Upper lobe of left lung (tissue), 6 donors: ENCODE measurements at regions not wholly inside any gene's neighbourhood (a gene's known extent, or its start where the extent isn't known, plus 50 kb on each side); places are given as distances from the start of the nearest gene placed in this dataset.

Experiments
- ATAC-seq, 2 donors: fragments of 200-7000 bp; cut with Tn5 transposase; one replicate each; pipeline ENCODE4 v1.9.1; 2022; ENCODE audit warnings: mild to moderate bottlenecking in 2 of 2, moderate library complexity in 2 of 2; ENCODE audit not compliant: low FRiP score in 2 of 2
- DNase-seq, 2 donors: peaks; one replicate each; pipeline ENCODE4 v3.0.0-alpha.2; 2019 to 2020
- H3K27ac ChIP-seq, 4 donors: fragments of 200-600 bp; sonication (generic); one replicate each; pipeline ENCODE4 v1.5.1; 2016 to 2019
- H3K27me3 ChIP-seq, 4 donors: fragments of 200-600 bp; sonication (generic); one replicate each; pipeline ENCODE4 v1.5.1; 2017 to 2019
- H3K36me3 ChIP-seq, 4 donors: fragments of 200-600 bp; sonication (generic); one replicate each; pipeline ENCODE4 v1.5.1; 2016 to 2019
- H3K4me1 ChIP-seq, 4 donors: fragments of 200-600 bp; sonication (generic); one replicate each; pipeline ENCODE4 v1.5.1; 2018 to 2019
- H3K4me3 ChIP-seq, 4 donors: fragments of 200-600 bp; sonication (generic); one replicate each; pipeline ENCODE4 v1.5.1; 2017 to 2019; ENCODE audit warnings: mild to moderate bottlenecking in 2 of 4, moderate library complexity in 1 of 4
- H3K9me3 ChIP-seq, 4 donors: fragments of 200-600 bp; sonication (generic); one replicate each; pipeline ENCODE4 v1.5.1; 2018 to 2019
- EP300 ChIP-seq, 4 donors: sonication (generic); formaldehyde crosslinking; IDR thresholded peaks; one replicate each; pipeline ENCODE4 v1.5.1; 2017; ENCODE audit warnings: antibody characterized with exemption in 4 of 4, control low read depth in 2 of 4
- POLR2A ChIP-seq, 4 donors: fragments of 450-650 bp; IDR thresholded peaks; one replicate each; pipeline ENCODE4 v1.5.1; 2016 to 2017; ENCODE audit warnings: antibody characterized with exemption in 4 of 4, mild to moderate bottlenecking in 2 of 4
- POLR2AphosphoS5 ChIP-seq, 2 donors: sonication (generic); formaldehyde crosslinking; IDR thresholded peaks; one replicate each; pipeline ENCODE4 v1.5.1; 2017; ENCODE audit warnings: antibody characterized with exemption in 2 of 2
- WGBS, 2 donors: methylation state at CpG; one replicate each; pipeline ENCODE4 v1.1.5; 2017 to 2018; 5-methylcytosine and 5-hydroxymethylcytosine counted together
- TF ChIP-seq, protein P1 (sequence below), 6 experiments: fragments of 450-650 bp in 4 of 6; fragments of 200-600 bp in 2 of 6; sonication (generic) in 2 of 6; IDR thresholded peaks; one replicate each; pipeline ENCODE4 v1.5.1; 2016 to 2019; ENCODE audit warnings: antibody characterized with exemption in 6 of 6
- donor health status: DM: no; HTN: no; CAD: no; lungs with moderate emphysema.
- donor health status: DM: no; HTN: yes; CAD: no; lungs with severe emphysema.

GRCh38 chr20:39939241-39939865, 749.7 kb downstream of the MAFB start:
- TF ChIP-seq, protein P1, sequence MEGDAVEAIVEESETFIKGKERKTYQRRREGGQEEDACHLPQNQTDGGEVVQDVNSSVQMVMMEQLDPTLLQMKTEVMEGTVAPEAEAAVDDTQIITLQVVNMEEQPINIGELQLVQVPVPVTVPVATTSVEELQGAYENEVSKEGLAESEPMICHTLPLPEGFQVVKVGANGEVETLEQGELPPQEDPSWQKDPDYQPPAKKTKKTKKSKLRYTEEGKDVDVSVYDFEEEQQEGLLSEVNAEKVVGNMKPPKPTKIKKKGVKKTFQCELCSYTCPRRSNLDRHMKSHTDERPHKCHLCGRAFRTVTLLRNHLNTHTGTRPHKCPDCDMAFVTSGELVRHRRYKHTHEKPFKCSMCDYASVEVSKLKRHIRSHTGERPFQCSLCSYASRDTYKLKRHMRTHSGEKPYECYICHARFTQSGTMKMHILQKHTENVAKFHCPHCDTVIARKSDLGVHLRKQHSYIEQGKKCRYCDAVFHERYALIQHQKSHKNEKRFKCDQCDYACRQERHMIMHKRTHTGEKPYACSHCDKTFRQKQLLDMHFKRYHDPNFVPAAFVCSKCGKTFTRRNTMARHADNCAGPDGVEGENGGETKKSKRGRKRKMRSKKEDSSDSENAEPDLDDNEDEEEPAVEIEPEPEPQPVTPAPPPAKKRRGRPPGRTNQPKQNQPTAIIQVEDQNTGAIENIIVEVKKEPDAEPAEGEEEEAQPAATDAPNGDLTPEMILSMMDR (IDR thresholded peaks at IDR 0.05), result no peak
- TF ChIP-seq POLR2A (IDR thresholded peaks at IDR 0.05), result no peak
- ATAC-seq (no peak), DNase-seq (no peak)
- no peak overlapping the region for H3K4me3 ChIP-seq
- no peak overlapping the region for H3K27ac ChIP-seq
- 74 to 83% methylated on average over 2 of the region's 2 CpGs for WGBS, 2 donors
- no peaks in the 10 kb centered on the region for H3K9me3 ChIP-seq
- no peaks in the 10 kb centered on the region for H3K36me3 ChIP-seq
- H3K4me1 ChIP-seq, result peaks cover 0 to 6% (median 1%) of the 10 kb centered on the region in 4 donors
- no peaks in the 10 kb centered on the region for H3K27me3 ChIP-seq

DNA sequence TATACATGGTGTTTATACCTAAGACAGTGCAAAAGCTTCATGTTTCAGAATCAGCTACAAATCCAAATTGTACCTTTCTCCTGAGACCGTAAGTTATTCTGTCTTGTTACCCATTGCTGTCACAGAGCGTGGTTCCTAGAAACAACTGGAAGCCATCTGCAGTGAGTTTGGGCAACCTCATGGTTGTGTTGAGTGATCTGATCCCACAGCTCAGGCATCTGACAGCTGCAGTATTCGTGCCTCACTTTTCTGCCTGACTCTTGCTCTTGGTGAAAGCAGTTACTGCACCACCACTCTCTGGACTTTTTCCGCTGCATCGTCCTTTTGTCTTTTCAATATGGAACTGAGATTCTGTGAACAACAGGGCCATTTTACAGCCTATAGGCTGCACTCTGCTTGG, 752.6 kb downstream of the MAFB start:
- H3K27ac ChIP-seq, result no peak overlapping the region
- WGBS, 2 donors, result 74 to 86% methylated on average over 5 of the region's 5 CpGs

DNA sequence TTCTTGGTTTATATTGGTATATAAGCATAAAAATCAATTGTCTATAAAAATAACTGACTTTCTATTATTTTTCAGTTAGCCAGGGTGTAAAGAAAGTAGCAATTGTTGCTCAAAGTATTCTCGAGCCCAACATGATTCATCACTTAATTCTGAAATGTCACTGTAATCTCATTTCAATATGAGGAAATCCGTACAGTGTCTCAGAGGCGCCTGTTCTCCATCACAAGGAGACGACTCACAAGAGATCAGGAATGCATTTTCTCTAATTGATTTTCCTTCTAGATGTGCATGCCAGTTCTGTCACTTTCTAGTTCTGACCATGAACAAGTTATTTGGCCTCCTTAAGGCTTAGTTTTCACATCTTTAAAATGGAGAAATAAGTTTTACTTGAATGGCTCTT, 753.1 kb downstream of the MAFB start:
- Histone ChIP-seq H3K4me3 (no peak overlapping the region), H3K27ac (no peak overlapping the region), H3K9me3 (no peaks in the 10 kb centered on the region), H3K4me1 (peaks cover 0 to 3% (median 0%) of the 10 kb centered on the region in 4 donors), H3K36me3 (no peaks in the 10 kb centered on the region), H3K27me3 (no peaks in the 10 kb centered on the region)
- WGBS, 2 donors, result 55 to 72% methylated on average over 4 of the region's 4 CpGs
- TF ChIP-seq, protein P1 (IDR thresholded peaks at IDR 0.05), result no peak
- TF ChIP-seq POLR2AphosphoS5 (IDR thresholded peaks at IDR 0.05) (no peak), POLR2A (IDR thresholded peaks at IDR 0.05) (no peak)
- ATAC-seq, result no peak
- no peak for DNase-seq

More for the DNA sequence above, 752.6 kb downstream of the MAFB start:
- Histone ChIP-seq H3K27me3 (no peaks in the 10 kb centered on the region), H3K9me3 (no peaks in the 10 kb centered on the region), H3K36me3 (no peaks in the 10 kb centered on the region), H3K4me1 (peaks cover 0 to 6% (median 1%) of the 10 kb centered on the region in 4 donors), H3K4me3 (no peak overlapping the region)
- DNase-seq (no peak), ATAC-seq (no peak)
- TF ChIP-seq EP300 (IDR thresholded peaks at IDR 0.05) (no peak), POLR2A (IDR thresholded peaks at IDR 0.05) (no peak), POLR2AphosphoS5 (IDR thresholded peaks at IDR 0.05) (no peak)
- TF ChIP-seq, protein P1 (IDR thresholded peaks at IDR 0.05), result no peak

- no peak for DNase-seq
- no peaks in the 10 kb centered on the region for H3K36me3 ChIP-seq
- 79 to 93% methylated on average over 2 of the region's 2 CpGs for WGBS, 2 donors
- H3K27ac ChIP-seq, result no peak overlapping the region
- H3K4me1 ChIP-seq, result no peaks in the 10 kb centered on the region
- no peak for ATAC-seq
- no peak overlapping the region for H3K4me3 ChIP-seq
- TF ChIP-seq, protein P1 (IDR thresholded peaks at IDR 0.05), result no peak
- no peak for TF ChIP-seq POLR2A (IDR thresholded peaks at IDR 0.05)
- TF ChIP-seq POLR2AphosphoS5 (IDR thresholded peaks at IDR 0.05), result no peak
- no peak for TF ChIP-seq EP300 (IDR thresholded peaks at IDR 0.05)
- no peaks in the 10 kb centered on the region for H3K9me3 ChIP-seq
- no peaks in the 10 kb centered on the region for H3K27me3 ChIP-seq
Observed at GRCh38 chr20:39916236-39916765, 772.7 kb downstream of the MAFB start.

GRCh38 chr20:39913274-39913673, 775.8 kb downstream of the MAFB start:
- WGBS, 2 donors, result 50 to 79% methylated on average over 3 of the region's 3 CpGs
- Histone ChIP-seq H3K4me1 (no peaks in the 10 kb centered on the region), H3K36me3 (no peaks in the 10 kb centered on the region), H3K27me3 (no peaks in the 10 kb centered on the region), H3K9me3 (no peaks in the 10 kb centered on the region), H3K27ac (no peak overlapping the region), H3K4me3 (no peak overlapping the region)
- no peak for ATAC-seq
- TF ChIP-seq, protein P1 (IDR thresholded peaks at IDR 0.05), result no peak
- TF ChIP-seq POLR2AphosphoS5 (IDR thresholded peaks at IDR 0.05), result no peak
- no peak for TF ChIP-seq EP300 (IDR thresholded peaks at IDR 0.05)
- no peak for TF ChIP-seq POLR2A (IDR thresholded peaks at IDR 0.05)
- DNase-seq, result no peak
